GM12878 (cell line): ENCODE measurements at regions not wholly inside any gene's neighbourhood (a gene's known extent, or its start where the extent isn't known, plus 50 kb on each side); places are given as distances from the start of the nearest gene placed in this dataset.

Experiments
- CUX1 ChIP-seq: IDR thresholded peaks from 2 replicates; pipeline ENCODE4 v1.6.1; 2012; ENCODE audit warnings: improper control_type of control experiment, low read depth, low read length; ENCODE audit not compliant: insufficient replicate concordance
- E4F1 ChIP-seq: fragments of 450-650 bp; IDR thresholded peaks from 2 replicates; pipeline ENCODE4 v1.6.1; 2018; ENCODE audit warnings: borderline replicate concordance, mild to moderate bottlenecking; ENCODE audit not compliant: partially characterized antibody
- EP300 ChIP-seq, 2 experiments: fragments of 150-350 bp in 1 of 2; IDR thresholded peaks; 2 replicates each; pipeline ENCODE4 v1.6.1; 2011 to 2012; ENCODE audit warnings: low read depth in 2 of 2, low read length in 2 of 2, borderline replicate concordance in 1 of 2, improper control_type of control experiment in 1 of 2, inconsistent platforms in 1 of 2; ENCODE audit not compliant: control insufficient read depth in 1 of 2
- GABPA ChIP-seq: IDR thresholded peaks from 2 replicates; pipeline ENCODE4 v1.6.1; 2014; ENCODE audit warnings: antibody characterized with exemption, low read depth, mild to moderate bottlenecking, inconsistent platforms
- GATAD2B ChIP-seq: fragments of 450-650 bp; conservative IDR thresholded peaks from 2 replicates; pipeline ENCODE4 v1.6.1; 2017; ENCODE audit warnings: low read depth, mild to moderate bottlenecking, moderate library complexity
- IRF5 ChIP-seq: fragments of 450-650 bp; IDR thresholded peaks from 2 replicates; pipeline ENCODE4 v1.6.1; 2017; ENCODE audit warnings: borderline replicate concordance
- KDM1A ChIP-seq: fragments of 200-600 bp; sonication (generic); IDR thresholded peaks from 2 replicates; pipeline ENCODE4 v1.6.1; 2016; ENCODE audit warnings: borderline replicate concordance
- LARP7 ChIP-seq: fragments of 450-650 bp; IDR thresholded peaks from 2 replicates; pipeline ENCODE4 v1.6.1; 2017; ENCODE audit warnings: mild to moderate bottlenecking
- MXI1 ChIP-seq: fragments of 150-350 bp; IDR thresholded peaks from 2 replicates; pipeline ENCODE4 v1.6.1; 2011; ENCODE audit warnings: low read depth, mild to moderate bottlenecking, inconsistent platforms, low read length, improper control_type of control experiment
- MYC ChIP-seq: IDR thresholded peaks from 2 replicates; pipeline ENCODE4 v1.6.1; 2011; ENCODE audit warnings: mild to moderate bottlenecking, low read length, moderate library complexity, inconsistent platforms; ENCODE audit not compliant: insufficient read depth, insufficient replicate concordance, insufficient read length, severe bottlenecking
- POU2F2 ChIP-seq: IDR thresholded peaks from 3 replicates; pipeline ENCODE4 v1.6.1; 2011; ENCODE audit warnings: low read depth, mild to moderate bottlenecking, low read length, borderline replicate concordance
- SIX5 ChIP-seq: IDR thresholded peaks from 2 replicates; pipeline ENCODE4 v1.6.1; 2011; ENCODE audit warnings: mild to moderate bottlenecking, low read depth, low read length, moderate library complexity; ENCODE audit not compliant: severe bottlenecking
- SMC3 ChIP-seq: IDR thresholded peaks from 2 replicates; pipeline ENCODE4 v1.6.1; 2011; ENCODE audit warnings: low read length, improper control_type of control experiment, borderline replicate concordance
- TCF7 ChIP-seq: IDR thresholded peaks from 2 replicates; pipeline ENCODE4 v1.6.1; 2014; ENCODE audit warnings: antibody characterized with exemption, borderline replicate concordance
- YBX1 ChIP-seq: fragments of 450-650 bp; IDR thresholded peaks from 2 replicates; pipeline ENCODE4 v1.6.1; 2016; ENCODE audit warnings: antibody characterized with exemption
- ZBED1 ChIP-seq: IDR thresholded peaks from 2 replicates; pipeline ENCODE4 v1.6.1; 2016; ENCODE audit warnings: borderline replicate concordance
- ZNF24 ChIP-seq: fragments of 450-650 bp; IDR thresholded peaks from 2 replicates; pipeline ENCODE4 v1.6.1; 2017; ENCODE audit warnings: antibody characterized with exemption, mild to moderate bottlenecking

GRCh38 chr10:123402656-123403055, 248.5 kb downstream of the BUB3 start (continued):
- TF ChIP-seq MYC (no peak), ZNF24 (0 out of 2 replicates have a peak, but pooled peaks have one; percentile 2), LARP7 (no peak), SIX5 (no peak), SMC3 (peak; percentile 34; the same call in 1 of the 2 replicates), ZBED1 (peak; percentile 71; the same call in 1 of the 2 replicates), YBX1 (no peak), POU2F2 (peak; percentile 72; the same call in 2 of the 3 replicates), GATAD2B (peak; percentile 85), CUX1 (peak; percentile 21), EP300 (IDR thresholded peaks at IDR 0.05; ENCODE audit: borderline replicate concordance in 1 of 2, control insufficient read depth in 1 of 2, low read depth in 2 of 2, low read length in 2 of 2) (peak; percentile 91 to 94), TCF7 (peak; percentile 22; the same call in 1 of the 2 replicates), MXI1 (no peak; the same call in 1 of the 2 replicates), KDM1A (no peak), IRF5 (no peak), E4F1 (no peak), GABPA (no peak)
